HepG2 (cell line): ENCODE measurements at regions not wholly inside any gene's neighbourhood (a gene's known extent, or its start where the extent isn't known, plus 50 kb on each side); places are given as distances from the start of the nearest gene placed in this dataset.

ENCODE experiments used
- EZH2 ChIP-seq: conservative IDR thresholded peaks from 2 replicates; pipeline ENCODE4 v1.6.1; 2012; ENCODE audit warnings: mild to moderate bottlenecking, low read depth, low read length, moderate library complexity
- KDM1A ChIP-seq: IDR thresholded peaks from 2 replicates; pipeline ENCODE4 v1.6.1; 2016; ENCODE audit warnings: missing compliant biosample characterization
- REL ChIP-seq: sonication (generic); formaldehyde crosslinking; conservative IDR thresholded peaks from 2 replicates; pipeline ENCODE4 v1.8.0; 2022; ENCODE audit warnings: mild to moderate bottlenecking, missing genetic modification reagents, moderate library complexity
- TF ChIP-seq, protein P1 (sequence below): sonication (generic); formaldehyde crosslinking; IDR thresholded peaks from 2 replicates; pipeline ENCODE4 v1.4.0; 2020; ENCODE audit warnings: mild to moderate bottlenecking, missing genetic modification reagents
- TF ChIP-seq, protein P2 (sequence below), 2 experiments: fragments of 450-650 bp in 1 of 2; sonication (generic) in 1 of 2; formaldehyde crosslinking in 1 of 2; IDR thresholded peaks; 2 replicates each; pipeline versions ENCODE4 v1.6.1 to v1.8.0; 2016 to 2022; ENCODE audit warnings: antibody characterized with exemption in 1 of 2, mild to moderate bottlenecking in 1 of 2, missing genetic modification reagents in 1 of 2

DNA sequence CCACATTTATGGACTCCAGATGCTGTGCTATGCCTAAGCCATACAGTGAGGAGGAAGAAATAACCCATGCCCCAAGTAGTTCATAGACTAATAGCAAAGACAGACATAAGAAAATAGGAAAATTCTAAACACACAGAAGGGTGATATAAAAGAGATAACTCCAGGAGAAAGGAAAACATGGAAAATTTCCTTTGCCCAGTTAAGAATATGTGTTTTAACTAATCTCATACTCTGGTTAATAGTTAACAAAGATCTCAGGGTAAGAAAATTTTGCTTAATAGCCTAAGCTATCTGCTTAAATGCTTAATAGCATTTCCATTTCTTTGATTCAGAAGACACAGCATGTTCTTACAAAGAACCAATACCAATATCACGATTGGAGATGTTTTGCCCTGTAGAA is 358.0 kb downstream of the MSX2 start:
- TF ChIP-seq EZH2: no peak
- TF ChIP-seq, protein P1, sequence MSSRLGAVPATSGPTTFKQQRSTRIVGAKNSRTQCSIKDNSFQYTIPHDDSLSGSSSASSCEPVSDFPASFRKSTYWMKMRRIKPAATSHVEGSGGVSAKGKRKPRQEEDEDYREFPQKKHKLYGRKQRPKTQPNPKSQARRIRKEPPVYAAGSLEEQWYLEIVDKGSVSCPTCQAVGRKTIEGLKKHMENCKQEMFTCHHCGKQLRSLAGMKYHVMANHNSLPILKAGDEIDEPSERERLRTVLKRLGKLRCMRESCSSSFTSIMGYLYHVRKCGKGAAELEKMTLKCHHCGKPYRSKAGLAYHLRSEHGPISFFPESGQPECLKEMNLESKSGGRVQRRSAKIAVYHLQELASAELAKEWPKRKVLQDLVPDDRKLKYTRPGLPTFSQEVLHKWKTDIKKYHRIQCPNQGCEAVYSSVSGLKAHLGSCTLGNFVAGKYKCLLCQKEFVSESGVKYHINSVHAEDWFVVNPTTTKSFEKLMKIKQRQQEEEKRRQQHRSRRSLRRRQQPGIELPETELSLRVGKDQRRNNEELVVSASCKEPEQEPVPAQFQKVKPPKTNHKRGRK (CRISPR knock-in tag): no peak
- TF ChIP-seq, protein P2, sequence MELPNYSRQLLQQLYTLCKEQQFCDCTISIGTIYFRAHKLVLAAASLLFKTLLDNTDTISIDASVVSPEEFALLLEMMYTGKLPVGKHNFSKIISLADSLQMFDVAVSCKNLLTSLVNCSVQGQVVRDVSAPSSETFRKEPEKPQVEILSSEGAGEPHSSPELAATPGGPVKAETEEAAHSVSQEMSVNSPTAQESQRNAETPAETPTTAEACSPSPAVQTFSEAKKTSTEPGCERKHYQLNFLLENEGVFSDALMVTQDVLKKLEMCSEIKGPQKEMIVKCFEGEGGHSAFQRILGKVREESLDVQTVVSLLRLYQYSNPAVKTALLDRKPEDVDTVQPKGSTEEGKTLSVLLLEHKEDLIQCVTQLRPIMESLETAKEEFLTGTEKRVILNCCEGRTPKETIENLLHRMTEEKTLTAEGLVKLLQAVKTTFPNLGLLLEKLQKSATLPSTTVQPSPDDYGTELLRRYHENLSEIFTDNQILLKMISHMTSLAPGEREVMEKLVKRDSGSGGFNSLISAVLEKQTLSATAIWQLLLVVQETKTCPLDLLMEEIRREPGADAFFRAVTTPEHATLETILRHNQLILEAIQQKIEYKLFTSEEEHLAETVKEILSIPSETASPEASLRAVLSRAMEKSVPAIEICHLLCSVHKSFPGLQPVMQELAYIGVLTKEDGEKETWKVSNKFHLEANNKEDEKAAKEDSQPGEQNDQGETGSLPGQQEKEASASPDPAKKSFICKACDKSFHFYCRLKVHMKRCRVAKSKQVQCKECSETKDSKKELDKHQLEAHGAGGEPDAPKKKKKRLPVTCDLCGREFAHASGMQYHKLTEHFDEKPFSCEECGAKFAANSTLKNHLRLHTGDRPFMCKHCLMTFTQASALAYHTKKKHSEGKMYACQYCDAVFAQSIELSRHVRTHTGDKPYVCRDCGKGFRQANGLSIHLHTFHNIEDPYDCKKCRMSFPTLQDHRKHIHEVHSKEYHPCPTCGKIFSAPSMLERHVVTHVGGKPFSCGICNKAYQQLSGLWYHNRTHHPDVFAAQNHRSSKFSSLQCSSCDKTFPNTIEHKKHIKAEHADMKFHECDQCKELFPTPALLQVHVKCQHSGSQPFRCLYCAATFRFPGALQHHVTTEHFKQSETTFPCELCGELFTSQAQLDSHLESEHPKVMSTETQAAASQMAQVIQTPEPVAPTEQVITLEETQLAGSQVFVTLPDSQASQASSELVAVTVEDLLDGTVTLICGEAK (IDR thresholded peaks at IDR 0.05): no peak
- TF ChIP-seq, protein P2 (CRISPR knock-in tag; IDR thresholded peaks at IDR 0.05): no peak
- TF ChIP-seq REL (CRISPR knock-in tag): no peak
- no peak for TF ChIP-seq KDM1A (CRISPR knock-in tag)
